ENCODE measurements at regions not wholly inside any gene's neighbourhood (a gene's known extent, or its start where the extent isn't known, plus 50 kb on each side); places are given as distances from the start of the nearest gene placed in this dataset.

- TF ChIP-seq ZBTB37 (CRISPR knock-in tag; IDR thresholded peaks at IDR 0.05) = no peak
- no peak for TF ChIP-seq ZNF672 (CRISPR knock-in tag; IDR thresholded peaks at IDR 0.05)
- no peak for TF ChIP-seq PBX2 (CRISPR knock-in tag; IDR thresholded peaks at IDR 0.05)
- no peak for TF ChIP-seq KLF12 (CRISPR knock-in tag; IDR thresholded peaks at IDR 0.05; ENCODE audit: borderline replicate concordance)
- TF ChIP-seq MYPOP (CRISPR knock-in tag; IDR thresholded peaks at IDR 0.05) = no peak
- no peak for TF ChIP-seq TEAD2 (CRISPR knock-in tag; IDR thresholded peaks at IDR 0.05)
- TF ChIP-seq TBX2 (CRISPR knock-in tag; IDR thresholded peaks at IDR 0.05; ENCODE audit: borderline replicate concordance) = peak; percentile 49; the same call in 1 of the 2 replicates
- peak; percentile 80; the same call in 1 of the 2 replicates for TF ChIP-seq FOXJ3 (CRISPR knock-in tag; IDR thresholded peaks at IDR 0.05; ENCODE audit: borderline replicate concordance)
- no peak for TF ChIP-seq ZNF468 (CRISPR knock-in tag; IDR thresholded peaks at IDR 0.05)
- TF ChIP-seq ZNF207 (IDR thresholded peaks at IDR 0.05; ENCODE audit: borderline replicate concordance) = no peak
- no peak for TF ChIP-seq RFX1 (IDR thresholded peaks at IDR 0.05)
- no peak for TF ChIP-seq ELF1 (CRISPR knock-in tag; IDR thresholded peaks at IDR 0.05)
- no peak for TF ChIP-seq REST (IDR thresholded peaks at IDR 0.05; ENCODE audit: borderline replicate concordance in 1 of 2, low read depth in 1 of 2, low read length in 2 of 2)
- no peak for TF ChIP-seq ZMAT3 (CRISPR knock-in tag; conservative IDR thresholded peaks at IDR 0.05)
- no peak for TF ChIP-seq ZNF660 (CRISPR knock-in tag; IDR thresholded peaks at IDR 0.05; ENCODE audit: borderline replicate concordance, low read depth)
- no peak for TF ChIP-seq ZNF484 (CRISPR knock-in tag; IDR thresholded peaks at IDR 0.05; ENCODE audit: borderline replicate concordance, low read depth)
- 0 out of 2 replicates have a peak, but pooled peaks have one; percentile 40 for TF ChIP-seq HOXA3 (CRISPR knock-in tag; IDR thresholded peaks at IDR 0.05)
- no peak for TF ChIP-seq ZC3H13 (CRISPR knock-in tag; IDR thresholded peaks at IDR 0.05)
- TF ChIP-seq ZNF879 (CRISPR knock-in tag; IDR thresholded peaks at IDR 0.05) = no peak
- peak; percentile 97 for TF ChIP-seq HNF4A (CRISPR knock-in tag; IDR thresholded peaks at IDR 0.05)
- TF ChIP-seq THAP9 (CRISPR knock-in tag; IDR thresholded peaks at IDR 0.05; ENCODE audit: borderline replicate concordance) = no peak
- no peak; the same call in 1 of the 2 replicates for TF ChIP-seq EHMT2 (IDR thresholded peaks at IDR 0.05; ENCODE audit: borderline replicate concordance, low read depth, low read length)
Measured at GRCh38 chr4:119707336-119707735, 78.7 kb upstream of the PDE5A start (continued).
